ENCODE measurements at regions not wholly inside any gene's neighbourhood (a gene's known extent, or its start where the extent isn't known, plus 50 kb on each side); places are given as distances from the start of the nearest gene placed in this dataset.

DNA sequence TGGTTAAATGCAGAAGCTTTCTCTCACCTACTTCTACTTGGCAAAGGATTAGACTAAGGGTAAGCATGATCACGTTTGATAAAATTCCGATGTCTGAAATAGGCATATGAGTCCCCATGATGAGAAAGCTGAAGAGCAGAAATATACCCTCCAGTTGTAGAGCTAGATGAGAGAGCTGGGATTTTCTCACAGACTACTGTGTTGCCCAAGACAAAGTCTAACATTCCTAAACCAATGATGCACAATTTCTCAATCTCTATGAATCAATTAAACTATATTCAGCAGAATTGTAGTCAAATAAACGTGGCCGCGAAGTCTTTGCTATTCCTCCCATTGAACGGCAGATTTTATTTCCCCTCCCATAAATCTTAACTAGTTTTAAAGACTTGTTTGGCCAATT, 699.2 kb downstream of the KCNT2 start:
- Histone ChIP-seq H3K79me2 (ENCODE audit: insufficient read depth, low read length) (no peaks in the 10 kb centered on the region), H3K27ac (ENCODE audit: low read depth, low read length) (no peak overlapping the region), H2AFZ (ENCODE audit: low read length) (no peak overlapping the region), H3K4me1 (ENCODE audit: insufficient read depth, low read length) (no peaks in the 10 kb centered on the region), H3K4me3 (ENCODE audit: insufficient read depth, low read length) (no peak overlapping the region), H3K9me3 (ENCODE audit: low read depth, low read length) (no peaks in the 10 kb centered on the region), H4K20me1 (ENCODE audit: insufficient read depth, low read length) (no peaks in the 10 kb centered on the region), H3K4me2 (ENCODE audit: insufficient read depth, low read length) (no peak overlapping the region), H3K36me3 (ENCODE audit: insufficient read depth, low read length) (no peaks in the 10 kb centered on the region), H3K27me3 (ENCODE audit: insufficient read depth, low read length) (no peaks in the 10 kb centered on the region)
- no peak for DNase-seq (ENCODE audit: insufficient read length, low spot score, missing footprints)
- TF ChIP-seq, protein P1, sequence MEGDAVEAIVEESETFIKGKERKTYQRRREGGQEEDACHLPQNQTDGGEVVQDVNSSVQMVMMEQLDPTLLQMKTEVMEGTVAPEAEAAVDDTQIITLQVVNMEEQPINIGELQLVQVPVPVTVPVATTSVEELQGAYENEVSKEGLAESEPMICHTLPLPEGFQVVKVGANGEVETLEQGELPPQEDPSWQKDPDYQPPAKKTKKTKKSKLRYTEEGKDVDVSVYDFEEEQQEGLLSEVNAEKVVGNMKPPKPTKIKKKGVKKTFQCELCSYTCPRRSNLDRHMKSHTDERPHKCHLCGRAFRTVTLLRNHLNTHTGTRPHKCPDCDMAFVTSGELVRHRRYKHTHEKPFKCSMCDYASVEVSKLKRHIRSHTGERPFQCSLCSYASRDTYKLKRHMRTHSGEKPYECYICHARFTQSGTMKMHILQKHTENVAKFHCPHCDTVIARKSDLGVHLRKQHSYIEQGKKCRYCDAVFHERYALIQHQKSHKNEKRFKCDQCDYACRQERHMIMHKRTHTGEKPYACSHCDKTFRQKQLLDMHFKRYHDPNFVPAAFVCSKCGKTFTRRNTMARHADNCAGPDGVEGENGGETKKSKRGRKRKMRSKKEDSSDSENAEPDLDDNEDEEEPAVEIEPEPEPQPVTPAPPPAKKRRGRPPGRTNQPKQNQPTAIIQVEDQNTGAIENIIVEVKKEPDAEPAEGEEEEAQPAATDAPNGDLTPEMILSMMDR (IDR thresholded peaks at IDR 0.05; ENCODE audit: extremely low read depth, low read depth, low read length): no peak

DNA sequence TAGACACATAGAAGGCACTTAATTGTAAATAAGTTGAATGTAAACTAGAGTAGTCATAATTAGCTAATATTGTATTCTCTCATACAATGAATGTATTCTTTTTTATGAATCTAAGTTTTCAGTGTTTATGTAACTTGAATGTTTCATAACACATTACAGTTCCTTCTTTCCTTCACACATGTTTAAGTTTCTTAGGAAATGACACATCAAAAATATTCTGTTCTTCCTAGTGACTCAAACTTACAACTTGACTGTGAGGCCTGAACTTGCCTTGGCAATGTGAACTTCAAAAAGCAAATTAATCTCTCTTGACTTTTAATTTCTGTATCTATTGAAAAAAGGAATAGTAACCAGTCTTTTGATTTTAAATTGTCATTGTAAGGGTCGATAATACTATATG, 700.1 kb downstream of the KCNT2 start:
- H3K36me3 ChIP-seq (ENCODE audit: insufficient read depth, low read length): no peaks in the 10 kb centered on the region
- no peaks in the 10 kb centered on the region for H3K4me1 ChIP-seq (ENCODE audit: insufficient read depth, low read length)
- TF ChIP-seq, protein P1 (IDR thresholded peaks at IDR 0.05; ENCODE audit: extremely low read depth, low read depth, low read length): no peak
- no peaks in the 10 kb centered on the region for H3K9me3 ChIP-seq (ENCODE audit: low read depth, low read length)
- no peaks in the 10 kb centered on the region for H4K20me1 ChIP-seq (ENCODE audit: insufficient read depth, low read length)
- H2AFZ ChIP-seq (ENCODE audit: low read length): no peak overlapping the region
- DNase-seq (ENCODE audit: insufficient read length, low spot score, missing footprints): peak; percentile 36
- no peaks in the 10 kb centered on the region for H3K79me2 ChIP-seq (ENCODE audit: insufficient read depth, low read length)
- H3K27ac ChIP-seq (ENCODE audit: low read depth, low read length): no peak overlapping the region
- no peak overlapping the region for H3K4me2 ChIP-seq (ENCODE audit: insufficient read depth, low read length)
- no peak overlapping the region for H3K4me3 ChIP-seq (ENCODE audit: insufficient read depth, low read length)
- no peaks in the 10 kb centered on the region for H3K27me3 ChIP-seq (ENCODE audit: insufficient read depth, low read length)

DNA sequence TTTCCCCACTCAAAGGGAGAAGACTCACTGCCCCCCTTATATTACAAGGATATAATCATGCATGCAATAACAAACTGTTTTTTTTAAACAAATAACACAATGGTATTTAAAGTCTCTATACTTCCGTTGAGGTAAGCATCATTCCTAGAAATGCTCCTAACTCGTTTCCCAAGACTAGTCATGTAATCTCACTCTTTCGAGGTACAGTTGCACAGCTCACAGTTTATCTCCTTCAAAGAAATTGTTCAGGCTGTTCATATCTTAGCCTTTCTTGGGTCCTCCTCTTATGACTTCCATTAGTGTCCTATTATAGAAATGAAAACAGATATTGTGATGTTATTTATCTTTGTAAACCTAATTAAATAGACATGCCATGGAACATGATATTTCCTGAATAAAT, 705.0 kb downstream of the KCNT2 start:
- no peak overlapping the region for H3K4me3 ChIP-seq (ENCODE audit: insufficient read depth, low read length)
- H3K9me3 ChIP-seq (ENCODE audit: low read depth, low read length): peaks cover 3% of the 10 kb centered on the region
- H2AFZ ChIP-seq (ENCODE audit: low read length): no peak overlapping the region
- no peak for DNase-seq (ENCODE audit: insufficient read length, low spot score, missing footprints)
- H3K36me3 ChIP-seq (ENCODE audit: insufficient read depth, low read length): no peaks in the 10 kb centered on the region
- no peaks in the 10 kb centered on the region for H3K27me3 ChIP-seq (ENCODE audit: insufficient read depth, low read length)
- H3K4me2 ChIP-seq (ENCODE audit: insufficient read depth, low read length): no peak overlapping the region
- no peak overlapping the region for H3K27ac ChIP-seq (ENCODE audit: low read depth, low read length)
- H3K4me1 ChIP-seq (ENCODE audit: insufficient read depth, low read length): no peaks in the 10 kb centered on the region
- H3K79me2 ChIP-seq (ENCODE audit: insufficient read depth, low read length): no peaks in the 10 kb centered on the region
- TF ChIP-seq, protein P1 (IDR thresholded peaks at IDR 0.05; ENCODE audit: extremely low read depth, low read depth, low read length): no peak
- H4K20me1 ChIP-seq (ENCODE audit: insufficient read depth, low read length): no peaks in the 10 kb centered on the region

DNA sequence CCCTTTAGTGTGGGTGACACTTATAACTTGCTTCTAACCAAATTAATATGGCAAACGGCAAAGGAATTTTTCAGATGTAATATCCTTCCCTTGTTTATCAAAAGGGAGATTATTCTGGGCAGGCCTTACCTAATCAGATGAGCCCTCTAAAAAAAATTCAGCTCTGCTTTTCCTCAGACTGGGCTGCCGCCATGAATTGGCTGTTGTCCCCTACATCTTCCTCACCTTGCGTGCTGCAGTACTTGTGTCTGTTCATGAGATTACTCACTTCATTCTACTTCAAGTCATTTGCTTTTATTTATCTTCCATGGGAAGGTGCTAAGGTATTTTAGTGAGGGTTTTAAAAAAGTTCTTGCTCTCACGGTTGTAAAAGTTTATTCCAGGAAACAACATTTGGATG, 705.5 kb downstream of the KCNT2 start:
- H4K20me1 ChIP-seq (ENCODE audit: insufficient read depth, low read length): no peaks in the 10 kb centered on the region
- H3K4me1 ChIP-seq (ENCODE audit: insufficient read depth, low read length): no peaks in the 10 kb centered on the region
- DNase-seq (ENCODE audit: insufficient read length, low spot score, missing footprints): no peak
- TF ChIP-seq, protein P1 (IDR thresholded peaks at IDR 0.05; ENCODE audit: extremely low read depth, low read depth, low read length): no peak
- no peak overlapping the region for H2AFZ ChIP-seq (ENCODE audit: low read length)
- H3K27ac ChIP-seq (ENCODE audit: low read depth, low read length): no peak overlapping the region
- H3K36me3 ChIP-seq (ENCODE audit: insufficient read depth, low read length): no peaks in the 10 kb centered on the region
- peaks cover 3% of the 10 kb centered on the region for H3K9me3 ChIP-seq (ENCODE audit: low read depth, low read length)
- no peak overlapping the region for H3K4me2 ChIP-seq (ENCODE audit: insufficient read depth, low read length)
- H3K4me3 ChIP-seq (ENCODE audit: insufficient read depth, low read length): no peak overlapping the region
- H3K79me2 ChIP-seq (ENCODE audit: insufficient read depth, low read length): no peaks in the 10 kb centered on the region
- H3K27me3 ChIP-seq (ENCODE audit: insufficient read depth, low read length): no peaks in the 10 kb centered on the region

All from osteoblast (primary cell).